Stimulated activated CD8-positive, alpha-beta memory T cell treated with anti-CD3 and anti-CD28 coated beads, Interleukin-15, amount 100 ng/mL, for 1 hour (primary cell): ENCODE measurements at regions not wholly inside any gene's neighbourhood (a gene's known extent, or its start where the extent isn't known, plus 50 kb on each side); places are given as distances from the start of the nearest gene placed in this dataset.

Experiments
- DNase-seq: peaks from one replicate; pipeline ENCODE4 v3.0.0-alpha.2; 2020; ENCODE audit warnings: low read depth

DNA sequence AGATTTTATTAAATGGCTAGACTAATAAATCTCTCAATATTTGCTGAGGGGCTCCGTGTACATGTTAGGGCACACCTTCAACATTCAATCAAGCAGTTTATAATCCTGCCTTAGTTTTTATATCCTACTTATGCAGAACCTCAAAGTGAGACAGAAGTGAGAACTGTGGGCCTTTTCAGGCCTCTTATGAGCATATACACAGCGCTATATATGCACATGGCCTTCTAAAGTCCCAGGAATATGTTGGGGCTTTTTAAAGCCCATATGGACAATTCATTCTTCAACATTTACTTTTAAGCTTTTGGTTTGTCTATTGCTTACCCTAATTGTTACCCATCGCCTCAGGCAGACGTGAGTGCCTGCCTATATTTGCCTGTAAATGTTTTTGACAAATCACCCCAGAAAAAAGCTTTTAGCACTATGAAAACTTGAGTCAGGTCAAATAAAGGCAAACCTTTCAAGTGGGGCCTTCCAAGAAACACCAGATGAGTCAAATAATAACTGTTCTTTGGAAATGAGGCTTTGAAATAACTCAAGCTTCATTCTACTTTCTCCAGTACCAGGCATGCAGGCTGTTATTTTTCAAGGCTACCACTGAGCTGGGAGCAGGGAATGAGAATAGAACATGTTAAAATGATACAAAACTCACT lies 58.2 kb downstream of the ESM1 start:
- no peak for DNase-seq

DNA sequence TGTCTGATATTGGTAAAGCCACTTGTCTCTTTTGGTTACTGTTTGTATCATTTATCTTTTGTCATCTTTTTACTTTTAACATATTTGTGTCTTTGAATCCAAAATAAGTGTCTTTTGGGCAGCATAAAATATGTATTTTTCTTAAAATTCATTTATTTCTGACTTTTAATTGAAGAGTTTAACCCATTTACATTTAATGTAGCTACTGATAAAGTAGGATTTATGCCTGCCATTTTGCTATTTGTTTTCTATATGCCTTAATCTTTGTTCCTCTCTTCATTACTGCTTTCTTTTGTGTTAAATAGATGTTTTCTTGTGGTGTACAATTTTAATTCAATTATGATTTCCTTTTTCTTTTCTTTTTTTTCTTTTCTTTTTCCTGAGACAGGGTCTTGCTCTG lies 60.9 kb downstream of the ESM1 start:
- DNase-seq, result no peak

DNA sequence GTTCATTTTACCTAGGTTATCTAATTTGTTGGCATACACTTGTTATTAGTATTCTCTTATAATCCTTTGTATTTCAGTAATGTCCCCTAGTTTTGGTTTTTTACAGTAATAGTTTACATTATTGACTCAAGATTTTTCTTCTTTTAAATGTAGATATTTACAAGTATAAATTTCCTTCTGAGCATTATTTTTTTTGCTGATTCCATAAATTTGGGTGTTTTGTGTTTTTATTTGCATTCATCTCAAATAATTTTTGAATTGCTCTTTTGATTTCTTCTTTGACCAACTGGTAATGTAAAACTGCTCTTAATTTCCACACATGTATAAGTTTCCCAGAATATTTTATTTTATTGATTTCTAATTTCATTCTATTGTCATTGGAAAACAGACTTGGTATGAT lies 68.1 kb downstream of the ESM1 start:
- DNase-seq, result no peak

- no peak for DNase-seq
Observed at GRCh38 chr5:54915466-54916027, 69.8 kb downstream of the ESM1 start.

- no peak for DNase-seq
Observed at GRCh38 chr5:54912021-54912420, 73.4 kb downstream of the ESM1 start.

DNA sequence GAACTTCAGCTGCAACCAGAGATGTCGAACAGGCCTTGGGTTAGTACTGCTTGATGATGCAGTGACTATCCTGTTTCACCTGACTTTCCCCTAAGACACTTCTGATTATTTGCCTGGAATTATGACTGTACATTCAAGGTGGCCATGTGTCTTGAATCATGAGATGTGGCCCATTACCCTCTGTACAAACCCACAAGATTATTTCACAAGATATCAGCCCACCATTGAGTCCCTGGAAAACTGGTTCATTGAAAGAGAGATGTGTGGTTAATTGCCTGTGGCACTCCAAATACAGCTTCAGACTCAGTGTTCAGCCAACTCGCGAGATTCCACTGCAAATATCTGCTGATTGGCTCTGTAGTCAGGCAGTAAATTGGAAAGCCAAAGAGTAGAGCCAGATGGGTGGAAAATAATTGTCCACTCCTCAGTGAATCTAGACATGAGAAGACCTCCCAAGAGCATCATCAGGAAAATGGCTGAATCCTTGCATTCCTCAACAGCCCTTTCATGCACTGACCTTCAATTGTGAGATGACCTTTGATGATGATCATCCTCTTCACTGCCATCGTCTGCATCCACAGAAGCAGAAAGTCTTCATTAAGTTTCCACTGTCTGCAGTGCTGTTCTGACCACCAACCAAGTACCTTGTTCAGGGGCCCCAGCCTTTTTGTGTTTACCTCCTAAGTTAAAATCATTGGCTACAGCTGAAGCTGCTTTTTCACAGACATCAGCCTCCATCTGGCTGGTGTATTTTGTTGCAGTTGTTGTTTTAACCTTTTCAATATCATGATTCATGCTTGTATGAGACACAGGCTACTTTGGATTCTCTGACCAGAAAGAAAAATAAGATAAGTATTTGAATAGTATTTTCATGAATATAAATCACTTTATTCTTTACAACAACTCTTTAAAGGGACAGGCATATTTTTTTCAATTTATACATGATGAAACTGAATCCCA lies 75.2 kb downstream of the ESM1 start:
- no peak for DNase-seq

GRCh38 chr5:54908774-54909525 lies 76.4 kb downstream of the ESM1 start:
- no peak for DNase-seq

- DNase-seq, result peak; percentile 60
Observed at GRCh38 chr5:54905942-54906537, 79.4 kb downstream of the ESM1 start.

- no peak for DNase-seq
Observed at GRCh38 chr5:54905246-54905795, 80.1 kb downstream of the ESM1 start.

DNA sequence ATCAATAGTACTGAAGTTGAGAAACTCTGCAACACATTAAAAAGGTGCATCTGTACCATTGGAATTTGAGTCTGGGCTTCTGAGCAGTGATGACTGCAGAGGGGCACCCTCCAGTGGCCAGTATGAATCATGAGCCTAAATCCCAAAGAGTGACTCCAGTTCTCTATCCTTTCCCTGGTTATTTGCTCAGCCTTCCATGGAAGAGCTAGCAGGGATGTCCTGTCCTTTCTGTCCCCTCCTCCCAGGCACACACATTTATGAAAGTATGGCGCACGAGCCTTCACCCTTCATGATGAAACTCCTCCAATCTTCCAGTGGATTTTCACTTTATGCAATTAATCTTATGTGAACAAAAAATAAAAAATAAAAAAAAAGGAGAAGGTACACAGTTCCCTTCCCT lies 81.0 kb downstream of the ESM1 start:
- DNase-seq, result no peak

- no peak for DNase-seq
Observed at GRCh38 chr5:54902791-54903473, 82.5 kb downstream of the ESM1 start.

DNA sequence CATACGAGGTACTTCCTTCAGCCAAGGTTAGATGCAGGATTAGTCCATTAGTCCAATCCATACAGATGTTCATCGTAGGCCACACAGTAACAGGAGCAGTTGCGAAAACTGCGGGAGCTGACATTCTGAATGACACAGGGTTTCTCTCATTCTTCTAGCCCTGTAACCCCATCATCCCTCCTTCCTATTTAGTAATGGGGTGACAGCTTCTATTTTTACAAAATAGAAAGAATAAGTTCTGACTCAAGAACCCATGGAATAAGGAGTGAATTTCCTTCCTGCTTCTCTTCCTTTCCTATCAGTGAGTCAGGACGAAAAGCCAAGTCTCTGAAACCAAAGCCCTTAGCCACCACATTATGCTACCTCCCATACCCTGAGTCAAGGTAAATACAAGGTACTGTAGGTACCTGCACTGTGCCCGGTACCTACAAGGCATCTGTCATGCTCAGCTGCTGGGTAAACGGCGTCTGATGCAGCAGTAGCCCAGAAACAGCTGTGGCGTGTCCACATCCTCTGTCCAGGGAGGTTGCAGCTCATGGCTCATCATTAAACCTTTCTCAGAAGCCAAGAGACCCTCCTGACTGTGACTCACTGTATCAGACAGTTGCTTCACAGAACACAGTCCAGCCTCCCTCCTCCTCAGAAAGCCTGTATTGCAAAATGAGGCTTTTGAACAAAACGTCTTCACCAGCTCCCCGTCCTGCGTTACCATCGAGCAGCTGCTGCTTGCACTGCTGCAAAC lies 84.2 kb downstream of the ESM1 start:
- DNase-seq, result no peak

- no peak for DNase-seq
Observed at GRCh38 chr5:54897001-54897400, 88.4 kb downstream of the ESM1 start.

- no peak for DNase-seq
Observed at GRCh38 chr5:54895816-54896341, 89.5 kb downstream of the ESM1 start.

- DNase-seq, result no peak
Observed at GRCh38 chr5:54894957-54895815, 90.2 kb downstream of the ESM1 start.

DNA sequence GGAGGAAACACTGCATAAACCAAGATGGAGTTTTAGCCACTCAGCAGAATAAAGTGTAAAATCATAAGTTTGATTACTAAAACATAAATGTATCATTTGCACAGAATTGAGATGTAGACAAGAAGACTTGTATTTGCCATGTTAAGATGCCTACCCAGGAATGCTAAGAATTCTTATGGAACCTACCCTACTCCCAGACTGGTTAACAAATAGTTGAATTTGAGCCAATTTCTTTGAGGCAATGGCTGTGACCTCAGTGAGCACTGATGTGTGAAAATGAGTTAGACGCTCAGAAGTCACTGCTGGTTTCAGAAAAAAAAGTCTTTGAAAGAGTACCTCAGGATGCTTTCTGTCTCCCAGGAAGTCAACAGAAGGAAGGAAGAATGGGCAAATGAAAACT lies 95.6 kb downstream of the ESM1 start:
- no peak for DNase-seq

DNA sequence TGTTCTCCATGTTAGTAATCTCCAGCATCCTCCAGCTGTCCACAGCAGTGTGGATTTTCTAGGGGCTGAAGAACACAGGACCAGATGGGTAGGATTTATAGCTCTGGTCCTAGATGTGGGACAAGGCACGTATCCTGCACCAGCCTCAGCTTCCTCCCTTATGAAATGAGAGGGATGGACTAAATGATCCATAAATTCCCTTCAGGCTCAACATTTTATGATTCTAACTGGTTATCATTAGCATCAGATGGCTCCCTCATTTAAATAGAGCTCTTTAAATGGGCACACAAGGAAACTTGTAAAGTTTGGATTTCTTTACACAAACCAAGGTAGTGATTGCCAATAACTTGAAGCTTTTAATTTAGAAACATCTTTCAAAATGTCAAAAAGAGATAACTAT lies 97.7 kb downstream of the ESM1 start:
- no peak for DNase-seq

GRCh38 chr5:54886866-54887265 lies 98.5 kb downstream of the ESM1 start:
- DNase-seq, result no peak

- DNase-seq, result no peak
Observed at GRCh38 chr5:54885636-54886035, 99.8 kb downstream of the ESM1 start.
